ENCODE measurements at regions not wholly inside any gene's neighbourhood (a gene's known extent, or its start where the extent isn't known, plus 50 kb on each side); places are given as distances from the start of the nearest gene placed in this dataset.

DNA sequence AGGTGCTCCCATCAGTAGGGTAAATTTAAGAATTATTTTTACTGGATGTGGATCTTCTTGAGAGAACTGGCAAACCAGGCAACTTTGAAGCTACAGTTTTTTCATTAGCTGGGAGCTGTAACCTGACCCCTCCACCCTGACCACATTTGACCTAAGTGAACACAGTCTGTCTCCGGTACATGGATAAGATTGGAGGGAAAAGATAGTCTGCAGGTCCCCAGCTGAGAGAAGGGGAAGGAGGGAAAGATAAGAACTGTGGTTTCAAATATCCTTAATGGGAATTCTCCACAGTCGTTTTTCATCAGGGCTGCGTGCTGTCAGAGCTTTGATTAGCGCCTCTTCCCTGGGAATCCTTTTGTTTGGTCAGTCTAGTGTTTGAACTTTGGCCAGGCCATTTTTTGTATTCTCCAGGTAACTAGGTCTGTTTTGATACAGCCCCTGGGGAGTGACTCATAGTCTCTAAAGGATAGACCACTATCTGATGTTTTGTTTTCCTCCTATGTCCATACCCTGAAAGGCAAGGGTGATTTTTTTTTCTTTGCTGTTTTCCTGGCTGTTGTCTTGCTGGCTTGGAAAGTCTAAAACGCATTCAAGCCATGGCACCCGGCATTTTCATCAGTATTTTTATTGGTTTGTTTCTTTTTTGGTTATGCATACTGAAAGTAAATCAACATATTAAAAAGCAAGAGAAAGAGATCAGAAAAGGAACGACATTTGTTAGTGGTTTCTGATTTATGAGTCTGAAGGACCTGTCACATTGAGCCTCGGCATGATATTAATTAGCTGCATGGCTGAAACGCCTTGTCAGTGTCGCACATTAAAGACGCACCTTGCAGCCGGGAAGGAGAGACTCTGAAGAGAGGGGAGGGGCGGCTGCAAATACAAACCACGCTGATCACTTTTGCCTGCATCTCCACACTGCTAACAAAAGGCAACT, 183.4 kb upstream of the FN1 start (continued):
- TF ChIP-seq, protein P1, sequence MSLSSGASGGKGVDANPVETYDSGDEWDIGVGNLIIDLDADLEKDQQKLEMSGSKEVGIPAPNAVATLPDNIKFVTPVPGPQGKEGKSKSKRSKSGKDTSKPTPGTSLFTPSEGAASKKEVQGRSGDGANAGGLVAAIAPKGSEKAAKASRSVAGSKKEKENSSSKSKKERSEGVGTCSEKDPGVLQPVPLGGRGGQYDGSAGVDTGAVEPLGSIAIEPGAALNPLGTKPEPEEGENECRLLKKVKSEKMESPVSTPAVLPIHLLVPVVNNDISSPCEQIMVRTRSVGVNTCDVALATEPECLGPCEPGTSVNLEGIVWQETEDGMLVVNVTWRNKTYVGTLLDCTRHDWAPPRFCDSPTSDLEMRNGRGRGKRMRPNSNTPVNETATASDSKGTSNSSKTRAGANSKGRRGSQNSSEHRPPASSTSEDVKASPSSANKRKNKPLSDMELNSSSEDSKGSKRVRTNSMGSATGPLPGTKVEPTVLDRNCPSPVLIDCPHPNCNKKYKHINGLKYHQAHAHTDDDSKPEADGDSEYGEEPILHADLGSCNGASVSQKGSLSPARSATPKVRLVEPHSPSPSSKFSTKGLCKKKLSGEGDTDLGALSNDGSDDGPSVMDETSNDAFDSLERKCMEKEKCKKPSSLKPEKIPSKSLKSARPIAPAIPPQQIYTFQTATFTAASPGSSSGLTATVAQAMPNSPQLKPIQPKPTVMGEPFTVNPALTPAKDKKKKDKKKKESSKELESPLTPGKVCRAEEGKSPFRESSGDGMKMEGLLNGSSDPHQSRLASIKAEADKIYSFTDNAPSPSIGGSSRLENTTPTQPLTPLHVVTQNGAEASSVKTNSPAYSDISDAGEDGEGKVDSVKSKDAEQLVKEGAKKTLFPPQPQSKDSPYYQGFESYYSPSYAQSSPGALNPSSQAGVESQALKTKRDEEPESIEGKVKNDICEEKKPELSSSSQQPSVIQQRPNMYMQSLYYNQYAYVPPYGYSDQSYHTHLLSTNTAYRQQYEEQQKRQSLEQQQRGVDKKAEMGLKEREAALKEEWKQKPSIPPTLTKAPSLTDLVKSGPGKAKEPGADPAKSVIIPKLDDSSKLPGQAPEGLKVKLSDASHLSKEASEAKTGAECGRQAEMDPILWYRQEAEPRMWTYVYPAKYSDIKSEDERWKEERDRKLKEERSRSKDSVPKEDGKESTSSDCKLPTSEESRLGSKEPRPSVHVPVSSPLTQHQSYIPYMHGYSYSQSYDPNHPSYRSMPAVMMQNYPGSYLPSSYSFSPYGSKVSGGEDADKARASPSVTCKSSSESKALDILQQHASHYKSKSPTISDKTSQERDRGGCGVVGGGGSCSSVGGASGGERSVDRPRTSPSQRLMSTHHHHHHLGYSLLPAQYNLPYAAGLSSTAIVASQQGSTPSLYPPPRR (CRISPR knock-in tag; IDR thresholded peaks at IDR 0.05; ENCODE audit: borderline replicate concordance): peak; percentile 89
- TF ChIP-seq, protein P2, sequence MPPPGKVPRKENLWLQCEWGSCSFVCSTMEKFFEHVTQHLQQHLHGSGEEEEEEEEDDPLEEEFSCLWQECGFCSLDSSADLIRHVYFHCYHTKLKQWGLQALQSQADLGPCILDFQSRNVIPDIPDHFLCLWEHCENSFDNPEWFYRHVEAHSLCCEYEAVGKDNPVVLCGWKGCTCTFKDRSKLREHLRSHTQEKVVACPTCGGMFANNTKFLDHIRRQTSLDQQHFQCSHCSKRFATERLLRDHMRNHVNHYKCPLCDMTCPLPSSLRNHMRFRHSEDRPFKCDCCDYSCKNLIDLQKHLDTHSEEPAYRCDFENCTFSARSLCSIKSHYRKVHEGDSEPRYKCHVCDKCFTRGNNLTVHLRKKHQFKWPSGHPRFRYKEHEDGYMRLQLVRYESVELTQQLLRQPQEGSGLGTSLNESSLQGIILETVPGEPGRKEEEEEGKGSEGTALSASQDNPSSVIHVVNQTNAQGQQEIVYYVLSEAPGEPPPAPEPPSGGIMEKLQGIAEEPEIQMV (CRISPR knock-in tag; IDR thresholded peaks at IDR 0.05; ENCODE audit: low read depth): no peak
- TF ChIP-seq FOXJ3 (CRISPR knock-in tag; IDR thresholded peaks at IDR 0.05; ENCODE audit: borderline replicate concordance) (peak; percentile 96; the same call in 1 of the 2 replicates), REPIN1 (CRISPR knock-in tag; IDR thresholded peaks at IDR 0.05; ENCODE audit: borderline replicate concordance, low read depth) (peak; percentile 63; the same call in 1 of the 2 replicates), GFI1 (CRISPR knock-in tag; IDR thresholded peaks at IDR 0.05; ENCODE audit: borderline replicate concordance) (peak; percentile 93), ELF4 (CRISPR knock-in tag; IDR thresholded peaks at IDR 0.05; ENCODE audit: borderline replicate concordance) (no peak), ZNF7 (CRISPR knock-in tag; IDR thresholded peaks at IDR 0.05) (no peak), XRCC5 (optimal IDR thresholded peaks at IDR 0.05; ENCODE audit: low read length) (peak; percentile 61), ZFP90 (CRISPR knock-in tag; IDR thresholded peaks at IDR 0.05; ENCODE audit: borderline replicate concordance) (no peak), ONECUT2 (CRISPR knock-in tag; IDR thresholded peaks at IDR 0.05) (no peak), MYNN (CRISPR knock-in tag; IDR thresholded peaks at IDR 0.05; ENCODE audit: low read depth) (no peak), SRSF1 (optimal IDR thresholded peaks at IDR 0.05; ENCODE audit: low read depth, low read length) (no peak), ZNF160 (CRISPR knock-in tag; IDR thresholded peaks at IDR 0.05) (no peak), ZBTB3 (CRISPR knock-in tag; IDR thresholded peaks at IDR 0.05; ENCODE audit: borderline replicate concordance, low read depth) (no peak), GATA4 (IDR thresholded peaks at IDR 0.05; ENCODE audit: borderline replicate concordance, low read depth) (peak; percentile 99)
- TF ChIP-seq, protein P3, sequence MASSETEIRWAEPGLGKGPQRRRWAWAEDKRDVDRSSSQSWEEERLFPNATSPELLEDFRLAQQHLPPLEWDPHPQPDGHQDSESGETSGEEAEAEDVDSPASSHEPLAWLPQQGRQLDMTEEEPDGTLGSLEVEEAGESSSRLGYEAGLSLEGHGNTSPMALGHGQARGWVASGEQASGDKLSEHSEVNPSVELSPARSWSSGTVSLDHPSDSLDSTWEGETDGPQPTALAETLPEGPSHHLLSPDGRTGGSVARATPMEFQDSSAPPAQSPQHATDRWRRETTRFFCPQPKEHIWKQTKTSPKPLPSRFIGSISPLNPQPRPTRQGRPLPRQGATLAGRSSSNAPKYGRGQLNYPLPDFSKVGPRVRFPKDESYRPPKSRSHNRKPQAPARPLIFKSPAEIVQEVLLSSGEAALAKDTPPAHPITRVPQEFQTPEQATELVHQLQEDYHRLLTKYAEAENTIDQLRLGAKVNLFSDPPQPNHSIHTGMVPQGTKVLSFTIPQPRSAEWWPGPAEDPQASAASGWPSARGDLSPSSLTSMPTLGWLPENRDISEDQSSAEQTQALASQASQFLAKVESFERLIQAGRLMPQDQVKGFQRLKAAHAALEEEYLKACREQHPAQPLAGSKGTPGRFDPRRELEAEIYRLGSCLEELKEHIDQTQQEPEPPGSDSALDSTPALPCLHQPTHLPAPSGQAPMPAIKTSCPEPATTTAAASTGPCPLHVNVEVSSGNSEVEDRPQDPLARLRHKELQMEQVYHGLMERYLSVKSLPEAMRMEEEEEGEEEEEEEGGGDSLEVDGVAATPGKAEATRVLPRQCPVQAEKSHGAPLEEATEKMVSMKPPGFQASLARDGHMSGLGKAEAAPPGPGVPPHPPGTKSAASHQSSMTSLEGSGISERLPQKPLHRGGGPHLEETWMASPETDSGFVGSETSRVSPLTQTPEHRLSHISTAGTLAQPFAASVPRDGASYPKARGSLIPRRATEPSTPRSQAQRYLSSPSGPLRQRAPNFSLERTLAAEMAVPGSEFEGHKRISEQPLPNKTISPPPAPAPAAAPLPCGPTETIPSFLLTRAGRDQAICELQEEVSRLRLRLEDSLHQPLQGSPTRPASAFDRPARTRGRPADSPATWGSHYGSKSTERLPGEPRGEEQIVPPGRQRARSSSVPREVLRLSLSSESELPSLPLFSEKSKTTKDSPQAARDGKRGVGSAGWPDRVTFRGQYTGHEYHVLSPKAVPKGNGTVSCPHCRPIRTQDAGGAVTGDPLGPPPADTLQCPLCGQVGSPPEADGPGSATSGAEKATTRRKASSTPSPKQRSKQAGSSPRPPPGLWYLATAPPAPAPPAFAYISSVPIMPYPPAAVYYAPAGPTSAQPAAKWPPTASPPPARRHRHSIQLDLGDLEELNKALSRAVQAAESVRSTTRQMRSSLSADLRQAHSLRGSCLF (CRISPR knock-in tag; IDR thresholded peaks at IDR 0.05; ENCODE audit: borderline replicate concordance): no peak

Data from HepG2 (cell line).